ENCODE measurements at regions not wholly inside any gene's neighbourhood (a gene's known extent, or its start where the extent isn't known, plus 50 kb on each side); places are given as distances from the start of the nearest gene placed in this dataset.

DNA sequence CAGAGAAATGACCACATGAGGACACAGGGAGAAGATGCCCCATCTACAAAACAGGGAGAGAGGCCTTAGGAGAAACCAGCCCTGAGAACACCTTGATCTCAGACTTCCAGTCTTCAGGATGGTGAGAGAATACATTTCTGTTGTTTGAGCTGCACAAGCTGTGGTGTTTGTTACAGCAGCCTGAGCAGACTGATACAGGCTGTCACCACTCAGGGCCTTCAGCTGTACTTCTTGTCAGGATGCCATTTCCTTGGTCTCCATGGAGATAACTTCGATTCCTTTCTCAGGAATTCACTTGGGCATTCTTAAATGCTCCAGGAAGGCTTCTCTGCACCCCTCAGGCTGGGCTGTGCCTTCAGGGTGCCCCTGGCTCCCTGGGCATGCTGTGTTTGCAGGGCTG, 85.7 kb upstream of the IGFBP3 start:
- TF ChIP-seq, protein P1, sequence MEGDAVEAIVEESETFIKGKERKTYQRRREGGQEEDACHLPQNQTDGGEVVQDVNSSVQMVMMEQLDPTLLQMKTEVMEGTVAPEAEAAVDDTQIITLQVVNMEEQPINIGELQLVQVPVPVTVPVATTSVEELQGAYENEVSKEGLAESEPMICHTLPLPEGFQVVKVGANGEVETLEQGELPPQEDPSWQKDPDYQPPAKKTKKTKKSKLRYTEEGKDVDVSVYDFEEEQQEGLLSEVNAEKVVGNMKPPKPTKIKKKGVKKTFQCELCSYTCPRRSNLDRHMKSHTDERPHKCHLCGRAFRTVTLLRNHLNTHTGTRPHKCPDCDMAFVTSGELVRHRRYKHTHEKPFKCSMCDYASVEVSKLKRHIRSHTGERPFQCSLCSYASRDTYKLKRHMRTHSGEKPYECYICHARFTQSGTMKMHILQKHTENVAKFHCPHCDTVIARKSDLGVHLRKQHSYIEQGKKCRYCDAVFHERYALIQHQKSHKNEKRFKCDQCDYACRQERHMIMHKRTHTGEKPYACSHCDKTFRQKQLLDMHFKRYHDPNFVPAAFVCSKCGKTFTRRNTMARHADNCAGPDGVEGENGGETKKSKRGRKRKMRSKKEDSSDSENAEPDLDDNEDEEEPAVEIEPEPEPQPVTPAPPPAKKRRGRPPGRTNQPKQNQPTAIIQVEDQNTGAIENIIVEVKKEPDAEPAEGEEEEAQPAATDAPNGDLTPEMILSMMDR (IDR thresholded peaks at IDR 0.05; ENCODE audit: insufficient read depth, low read length, missing control alignments), result no peak

DNA sequence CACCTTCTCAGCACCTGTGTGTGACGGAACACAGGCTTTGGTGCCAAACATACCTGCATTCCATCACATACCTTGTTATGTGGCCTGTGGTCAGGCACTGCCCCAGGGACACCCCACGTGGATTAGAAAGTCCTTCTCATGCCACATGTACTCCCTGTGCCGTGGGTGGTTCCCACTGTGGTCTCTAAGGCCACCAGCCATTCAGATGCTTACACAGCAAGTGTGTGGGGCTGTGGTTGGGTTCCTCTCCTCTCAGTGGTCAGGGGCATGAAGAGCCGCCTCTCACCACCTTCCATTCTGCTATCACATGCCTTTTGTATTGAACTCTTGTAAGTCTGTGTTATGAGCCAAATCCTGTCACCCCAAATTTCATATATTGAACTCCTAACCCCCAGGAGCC, 85.1 kb upstream of the IGFBP3 start:
- DNase-seq (ENCODE audit: low read depth, low spot score), result no peak
- POLR2A ChIA-PET, result no interaction called here
- TF ChIP-seq, protein P1 (IDR thresholded peaks at IDR 0.05; ENCODE audit: insufficient read depth, low read length, missing control alignments), result no peak
- CTCF ChIA-PET, result no interaction called here
- no peak overlapping the region for H3K4me3 ChIP-seq (ENCODE audit: low read depth, low read length)

More for the DNA sequence above, 85.7 kb upstream of the IGFBP3 start:
- DNase-seq (ENCODE audit: low read depth, low spot score), result no peak
- H3K4me3 ChIP-seq (ENCODE audit: low read depth, low read length), result no peak overlapping the region
- ChIA-PET POLR2A (interaction anchor here (0.6 kb wide), 1 partner anchor 9 kb away, joined by 3 read pairs; no protein-coding TSS in a partner anchor), CTCF (no interaction called here)

DNA sequence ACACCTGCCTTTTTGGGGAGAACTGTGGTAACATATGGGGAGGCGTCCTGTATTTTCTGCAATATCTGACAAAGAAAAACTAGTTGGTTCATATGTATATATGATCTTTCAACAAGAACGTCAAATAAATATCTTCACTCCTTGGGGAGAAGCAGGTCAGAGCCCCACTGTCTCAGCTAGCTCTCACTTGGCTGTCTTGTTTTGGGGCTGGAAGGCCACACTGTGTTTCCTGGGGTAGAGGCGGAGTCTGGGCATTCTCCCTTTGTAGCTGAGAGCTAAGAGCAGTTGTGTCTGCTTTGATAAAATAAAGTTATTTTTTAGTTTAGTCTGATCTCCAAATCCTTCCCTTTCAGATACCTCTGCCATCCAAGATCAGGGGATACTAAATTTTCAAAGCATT, 83.9 kb upstream of the IGFBP3 start:
- H3K4me3 ChIP-seq (ENCODE audit: low read depth, low read length), result no peak overlapping the region
- no peak for DNase-seq (ENCODE audit: low read depth, low spot score)
- TF ChIP-seq, protein P1 (IDR thresholded peaks at IDR 0.05; ENCODE audit: insufficient read depth, low read length, missing control alignments), result no peak
- POLR2A ChIA-PET, result no interaction called here
- CTCF ChIA-PET, result interaction anchor here (0.7 to 0.8 kb wide), 2 partner anchors 20 to 82 kb away, joined by 3 read pairs; no protein-coding TSS in a partner anchor

DNA sequence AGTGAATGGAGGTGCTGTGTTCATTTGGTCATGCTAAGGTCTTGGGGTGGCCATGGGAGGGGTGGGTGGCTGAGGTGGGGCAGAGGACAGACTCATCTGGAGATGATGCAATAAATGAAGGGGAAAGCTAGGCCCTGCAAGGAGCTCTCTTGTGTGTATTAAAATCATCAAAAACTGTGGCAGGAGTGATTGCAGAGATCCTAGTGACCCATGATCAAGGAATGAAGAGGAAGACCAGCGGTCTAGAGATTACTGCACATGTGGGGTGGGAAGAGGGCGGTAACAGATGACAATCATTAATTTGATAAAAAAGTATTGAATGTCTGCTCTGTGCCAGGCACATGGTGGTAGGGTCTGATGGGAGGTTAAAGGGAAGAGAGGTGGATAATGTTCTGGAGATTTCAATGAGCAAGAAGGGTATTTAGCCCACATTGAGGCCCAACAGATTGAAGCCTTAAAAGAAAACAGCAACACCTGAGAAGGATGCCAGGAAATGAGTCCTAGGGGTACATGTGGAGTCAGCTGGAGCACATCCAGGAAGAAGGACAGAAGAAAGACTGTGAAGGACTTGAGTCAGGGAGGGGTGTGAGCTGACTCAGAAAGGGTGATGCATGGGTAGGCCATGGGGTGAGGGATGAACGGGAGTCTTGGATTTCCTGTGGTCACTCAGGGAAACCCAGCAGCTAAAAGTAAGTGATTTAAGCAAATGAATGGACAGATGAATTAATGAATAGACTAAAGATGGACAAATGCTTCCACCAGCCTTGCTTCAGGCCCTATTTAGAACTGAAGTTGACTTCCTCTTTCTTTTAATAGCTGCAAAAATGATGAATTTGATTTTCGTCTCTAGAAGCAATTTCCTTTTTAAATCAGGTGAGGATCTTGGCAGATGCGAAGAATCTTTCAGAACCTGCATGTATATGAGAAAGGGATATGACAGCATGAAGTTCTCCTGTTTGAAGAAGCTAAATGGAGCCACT, 83.1 kb upstream of the IGFBP3 start:
- no peak for DNase-seq (ENCODE audit: low read depth, low spot score)
- H3K4me3 ChIP-seq (ENCODE audit: low read depth, low read length), result no peak overlapping the region
- ChIA-PET POLR2A (interaction anchor here (0.7 kb wide), 1 partner anchor 135 kb away, joined by 4 read pairs; no protein-coding TSS in a partner anchor), CTCF (interaction anchor here (0.7 to 0.8 kb wide), 2 partner anchors 20 to 81 kb away, joined by 3 read pairs; no protein-coding TSS in a partner anchor)
- TF ChIP-seq, protein P1 (IDR thresholded peaks at IDR 0.05; ENCODE audit: insufficient read depth, low read length, missing control alignments), result no peak

DNA sequence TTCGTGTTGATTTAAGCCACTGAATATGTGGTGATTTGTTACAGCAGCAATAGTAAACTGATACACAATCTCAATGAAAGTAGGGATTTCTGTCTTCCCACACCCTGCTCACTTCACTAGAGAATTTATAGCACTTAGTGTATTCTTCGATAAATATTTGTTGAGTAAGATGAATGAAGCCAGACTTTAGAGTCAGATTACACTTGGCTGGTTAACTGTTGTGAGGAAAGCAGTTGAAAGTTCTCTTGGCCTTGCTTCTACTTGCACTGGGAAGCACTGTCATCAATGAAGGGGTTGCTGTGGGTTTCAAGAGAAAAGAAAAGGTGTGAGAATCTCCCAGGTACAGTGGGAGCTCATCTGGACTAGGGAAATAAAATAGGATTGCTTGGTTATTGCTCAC, 82.1 kb upstream of the IGFBP3 start:
- no peak overlapping the region for H3K4me3 ChIP-seq (ENCODE audit: low read depth, low read length)
- ChIA-PET POLR2A (interaction anchor here (0.7 kb wide), 1 partner anchor 136 kb away, joined by 4 read pairs; no protein-coding TSS in a partner anchor), CTCF (no interaction called here)
- TF ChIP-seq, protein P1 (IDR thresholded peaks at IDR 0.05; ENCODE audit: insufficient read depth, low read length, missing control alignments), result no peak
- DNase-seq (ENCODE audit: low read depth, low spot score), result no peak

DNA sequence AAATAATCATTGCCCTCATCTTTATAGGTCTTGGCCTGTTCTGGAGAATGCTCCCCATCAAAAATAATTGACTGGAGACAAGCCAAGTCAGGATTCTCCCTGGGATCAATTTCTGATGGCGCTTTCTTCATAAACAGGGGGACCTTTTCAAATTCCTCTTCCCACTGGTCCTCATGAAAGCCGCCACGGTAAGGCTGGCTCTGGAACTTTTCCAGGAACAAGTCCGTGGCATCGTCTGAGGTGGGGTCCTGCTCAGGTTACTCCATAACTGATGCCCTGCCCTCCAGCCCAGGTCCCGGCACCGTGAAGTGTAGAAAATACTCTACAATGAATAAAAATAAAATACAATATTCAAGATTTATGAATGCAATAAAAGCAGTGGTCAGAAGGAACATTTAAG, 79.4 kb upstream of the IGFBP3 start:
- TF ChIP-seq, protein P1 (IDR thresholded peaks at IDR 0.05; ENCODE audit: insufficient read depth, low read length, missing control alignments), result no peak

More for the DNA sequence above, 79.4 kb upstream of the IGFBP3 start:
- ChIA-PET POLR2A (no interaction called here), CTCF (interaction anchor here (1.0 kb wide), 1 partner anchor 78 kb away, joined by 5 read pairs; no protein-coding TSS in a partner anchor)
- H3K4me3 ChIP-seq (ENCODE audit: low read depth, low read length), result no peak overlapping the region
- no peak for DNase-seq (ENCODE audit: low read depth, low spot score)

Data from AG04449 (cell line).